H9 (cell line): ENCODE measurements at regions not wholly inside any gene's neighbourhood (a gene's known extent, or its start where the extent isn't known, plus 50 kb on each side); places are given as distances from the start of the nearest gene placed in this dataset.

Experiments
- DNase-seq: peaks from one replicate; pipeline ENCODE4 v3.0.0-alpha.2; 2017
- H2AFZ ChIP-seq: one replicate; pipeline ENCODE4 v1.6.1; 2013; ENCODE audit warnings: mild to moderate bottlenecking, low read length, control low read depth, moderate library complexity
- H2AK5ac ChIP-seq: 2 replicates; pipeline ENCODE4 v1.6.1; 2013; ENCODE audit warnings: low read length, control low read depth, mixed read lengths; ENCODE audit not compliant: insufficient read length
- H2BK120ac ChIP-seq: one replicate; pipeline ENCODE4 v1.6.1; 2013; ENCODE audit warnings: low read depth, mild to moderate bottlenecking, low read length, control low read depth, inconsistent platforms; ENCODE audit not compliant: poor library complexity, severe bottlenecking
- H2BK12ac ChIP-seq: 2 replicates; pipeline ENCODE4 v1.6.1; 2013; ENCODE audit warnings: low read length, control low read depth, mixed read lengths, low read depth; ENCODE audit not compliant: insufficient read length
- H2BK15ac ChIP-seq: 2 replicates; pipeline ENCODE4 v1.6.1; 2013; ENCODE audit warnings: low read depth, low read length, control low read depth
- H2BK20ac ChIP-seq: one replicate; pipeline ENCODE4 v1.6.1; 2013; ENCODE audit warnings: low read depth, mild to moderate bottlenecking, low read length, control low read depth, inconsistent platforms; ENCODE audit not compliant: poor library complexity, severe bottlenecking
- H2BK5ac ChIP-seq: 2 replicates; pipeline ENCODE4 v1.6.1; 2013; ENCODE audit warnings: low read length, control low read depth, mixed read lengths; ENCODE audit not compliant: insufficient read length
- H3K14ac ChIP-seq: 2 replicates; pipeline ENCODE4 v1.6.1; 2013; ENCODE audit warnings: low read length, control low read depth; ENCODE audit not compliant: insufficient read depth
- H3K18ac ChIP-seq: 2 replicates; pipeline ENCODE4 v1.6.1; 2013; ENCODE audit warnings: low read depth, mild to moderate bottlenecking, mixed read lengths, low read length, control low read depth; ENCODE audit not compliant: insufficient read length
- H3K23ac ChIP-seq: 2 replicates; pipeline ENCODE4 v1.6.1; 2013; ENCODE audit warnings: low read length, control low read depth, mixed read lengths, low read depth; ENCODE audit not compliant: insufficient read length
- H3K23me2 ChIP-seq: 2 replicates; pipeline ENCODE4 v1.6.1; 2013; ENCODE audit warnings: low read depth, mild to moderate bottlenecking, mixed read lengths, low read length, control low read depth; ENCODE audit not compliant: insufficient read length, poor library complexity, severe bottlenecking
- H3K27ac ChIP-seq: 2 replicates; pipeline ENCODE4 v1.5.1; 2013; ENCODE audit warnings: low read length, control low read depth, mixed read lengths, low read depth; ENCODE audit not compliant: insufficient read length
- H3K27me3 ChIP-seq: 2 replicates; pipeline ENCODE4 v1.6.1; 2013; ENCODE audit warnings: low read length, control low read depth, inconsistent platforms; ENCODE audit not compliant: insufficient read depth
- H3K4ac ChIP-seq: 2 replicates; pipeline ENCODE4 v1.6.1; 2013; ENCODE audit warnings: low read depth, mild to moderate bottlenecking, control low read depth, inconsistent platforms, low read length, moderate library complexity
- H3K4me1 ChIP-seq: 2 replicates; pipeline ENCODE4 v1.6.1; 2013; ENCODE audit warnings: low read length, control low read depth, inconsistent platforms; ENCODE audit not compliant: insufficient read depth
- H3K4me2 ChIP-seq: 2 replicates; pipeline ENCODE4 v1.6.1; 2013; ENCODE audit warnings: low read length, control low read depth, mixed read lengths; ENCODE audit not compliant: insufficient read length, insufficient read depth
- H3K56ac ChIP-seq: 2 replicates; pipeline ENCODE4 v1.6.1; 2013; ENCODE audit warnings: low read depth, mild to moderate bottlenecking, mixed read lengths, low read length, control low read depth; ENCODE audit not compliant: insufficient read length
- H3K79me1 ChIP-seq: 2 replicates; pipeline ENCODE4 v1.6.1; 2013; ENCODE audit warnings: low read depth, mild to moderate bottlenecking, moderate library complexity, low read length, control low read depth, inconsistent platforms; ENCODE audit not compliant: insufficient read depth, poor library complexity, severe bottlenecking
- H3K79me2 ChIP-seq: 2 replicates; pipeline ENCODE4 v1.6.1; 2013; ENCODE audit warnings: low read length, control low read depth, inconsistent platforms; ENCODE audit not compliant: insufficient read depth
- H3K9ac ChIP-seq: 2 replicates; pipeline ENCODE4 v1.6.1; 2013; ENCODE audit warnings: low read length, control low read depth, mixed read lengths; ENCODE audit not compliant: insufficient read length; ENCODE audit errors: extremely low read depth
- H3K9me3 ChIP-seq: one replicate; pipeline ENCODE4 v1.6.1; 2013; ENCODE audit warnings: low read depth, low read length, inconsistent platforms; ENCODE audit not compliant: control insufficient read depth
- H3T11ph ChIP-seq: one replicate; pipeline ENCODE4 v1.6.1; 2013; ENCODE audit warnings: mild to moderate bottlenecking, low read length, control low read depth, inconsistent platforms
- H4K20me1 ChIP-seq: one replicate; pipeline ENCODE4 v1.6.1; 2013; ENCODE audit not compliant: control insufficient read depth, insufficient read length, insufficient read depth
- H4K5ac ChIP-seq: 2 replicates; pipeline ENCODE4 v1.6.1; 2013; ENCODE audit warnings: low read depth, mild to moderate bottlenecking, mixed read lengths, low read length, control low read depth; ENCODE audit not compliant: insufficient read length
- H4K8ac ChIP-seq: replicated peaks from 2 replicates; pipeline ENCODE4 v1.6.1; 2013; ENCODE audit warnings: low read length, control low read depth, mixed read lengths, low read depth; ENCODE audit not compliant: insufficient read length
- H4K91ac ChIP-seq: 2 replicates; pipeline ENCODE4 v1.6.1; 2013; ENCODE audit warnings: low read depth, mild to moderate bottlenecking, moderate library complexity, mixed read lengths, low read length, control low read depth; ENCODE audit not compliant: insufficient read length
- H3K27ac Mint-ChIP-seq, 3 experiments: 2 replicates in 2 of 3; 3 replicates in 1 of 3; pipeline ENCODE4 v1.8.0; 2020 to 2021; ENCODE audit warnings: mixed read lengths in 3 of 3, mild to moderate bottlenecking in 1 of 3, moderate library complexity in 1 of 3
- H3K27me3 Mint-ChIP-seq: 2 replicates; pipeline ENCODE4 v1.8.0; 2021; ENCODE audit warnings: low read depth, mild to moderate bottlenecking, moderate library complexity, mixed read lengths
- H3K36me3 Mint-ChIP-seq, 3 experiments: 2 replicates in 2 of 3; 3 replicates in 1 of 3; pipeline ENCODE4 v1.8.0; 2020 to 2021; ENCODE audit warnings: low read depth in 3 of 3, mixed read lengths in 3 of 3; ENCODE audit not compliant: insufficient read depth in 1 of 3
- H3K4me1 Mint-ChIP-seq, 2 experiments: 2 replicates each; pipeline ENCODE4 v1.8.0; 2020; ENCODE audit warnings: mixed read lengths in 2 of 2
- H3K4me3 Mint-ChIP-seq, 2 experiments: 2 replicates in 1 of 2; 3 replicates in 1 of 2; pipeline ENCODE4 v1.8.0; 2020 to 2021; ENCODE audit warnings: mild to moderate bottlenecking in 2 of 2, mixed read lengths in 2 of 2, moderate library complexity in 1 of 2
- H3K9me3 Mint-ChIP-seq, 2 experiments: 2 replicates in 1 of 2; 3 replicates in 1 of 2; pipeline ENCODE4 v1.8.0; 2020; ENCODE audit warnings: mild to moderate bottlenecking in 2 of 2, mixed read lengths in 2 of 2, moderate library complexity in 1 of 2
- WGBS: extraction: QIAGEN DNeasy Blood & Tissue Kit; methylation state at CpG from one replicate; pipeline ENCODE4 v1.1.7; 2013; ENCODE audit warnings: missing lambda C conversion rate, low lambda C conversion rate, mixed read lengths; ENCODE audit not compliant: insufficient read length; ENCODE audit errors: extremely low coverage; 5-methylcytosine and 5-hydroxymethylcytosine counted together
- TF ChIP-seq, protein P1 (sequence below): fragments of 200-600 bp; sonication (generic); conservative IDR thresholded peaks from 3 replicates; pipeline ENCODE4 v1.8.0; 2021; ENCODE audit warnings: antibody characterized with exemption, mild to moderate bottlenecking

DNA sequence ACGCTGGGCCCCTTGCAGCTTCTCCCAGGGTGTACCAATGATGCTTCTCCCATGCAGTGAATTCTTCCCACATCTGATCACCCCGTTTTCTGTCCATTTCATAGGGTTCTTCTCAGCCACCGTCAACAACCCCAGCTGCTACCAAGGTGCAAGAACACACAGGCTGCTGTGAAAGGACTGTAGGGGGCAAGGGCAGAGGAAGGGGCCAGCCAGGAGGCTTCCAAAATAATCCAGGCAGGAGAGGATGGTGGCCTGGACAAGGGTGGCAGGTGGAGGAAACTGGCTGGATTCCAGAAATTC, 113.3 kb upstream of the WNT4 start:
- no peak overlapping the region for H3K27ac Mint-ChIP-seq
- no peaks in the 10 kb centered on the region for H4K20me1 ChIP-seq
- no peak overlapping the region for H3K9ac ChIP-seq
- H4K5ac ChIP-seq: no peak overlapping the region
- no peaks in the 10 kb centered on the region for H3K36me3 Mint-ChIP-seq
- TF ChIP-seq, protein P1, sequence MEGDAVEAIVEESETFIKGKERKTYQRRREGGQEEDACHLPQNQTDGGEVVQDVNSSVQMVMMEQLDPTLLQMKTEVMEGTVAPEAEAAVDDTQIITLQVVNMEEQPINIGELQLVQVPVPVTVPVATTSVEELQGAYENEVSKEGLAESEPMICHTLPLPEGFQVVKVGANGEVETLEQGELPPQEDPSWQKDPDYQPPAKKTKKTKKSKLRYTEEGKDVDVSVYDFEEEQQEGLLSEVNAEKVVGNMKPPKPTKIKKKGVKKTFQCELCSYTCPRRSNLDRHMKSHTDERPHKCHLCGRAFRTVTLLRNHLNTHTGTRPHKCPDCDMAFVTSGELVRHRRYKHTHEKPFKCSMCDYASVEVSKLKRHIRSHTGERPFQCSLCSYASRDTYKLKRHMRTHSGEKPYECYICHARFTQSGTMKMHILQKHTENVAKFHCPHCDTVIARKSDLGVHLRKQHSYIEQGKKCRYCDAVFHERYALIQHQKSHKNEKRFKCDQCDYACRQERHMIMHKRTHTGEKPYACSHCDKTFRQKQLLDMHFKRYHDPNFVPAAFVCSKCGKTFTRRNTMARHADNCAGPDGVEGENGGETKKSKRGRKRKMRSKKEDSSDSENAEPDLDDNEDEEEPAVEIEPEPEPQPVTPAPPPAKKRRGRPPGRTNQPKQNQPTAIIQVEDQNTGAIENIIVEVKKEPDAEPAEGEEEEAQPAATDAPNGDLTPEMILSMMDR: no peak
- H3K14ac ChIP-seq: no peak overlapping the region
- no peak overlapping the region for H3K4me2 ChIP-seq
- no peak overlapping the region for H2BK20ac ChIP-seq
- peaks cover 3% of the 10 kb centered on the region for H3K27me3 Mint-ChIP-seq
- no peak overlapping the region for H3T11ph ChIP-seq
- no peaks in the 10 kb centered on the region for H3K23me2 ChIP-seq
- no peak overlapping the region for H3K56ac ChIP-seq
- H3K9me3 Mint-ChIP-seq: no peaks in the 10 kb centered on the region
- H2BK5ac ChIP-seq: no peak overlapping the region
- no peak overlapping the region for H3K4me3 Mint-ChIP-seq
- H2BK15ac ChIP-seq: no peak overlapping the region
- no peaks in the 10 kb centered on the region for H3K27me3 ChIP-seq
- no peak overlapping the region for H4K8ac ChIP-seq
- no peaks in the 10 kb centered on the region for H3K79me1 ChIP-seq
- H3K23ac ChIP-seq: no peak overlapping the region
- H2AFZ ChIP-seq: no peak overlapping the region
- no peak for DNase-seq
- H2BK12ac ChIP-seq: no peak overlapping the region
- H3K9me3 ChIP-seq: no peaks in the 10 kb centered on the region
- H2BK120ac ChIP-seq: no peak overlapping the region
- no peaks in the 10 kb centered on the region for H3K79me2 ChIP-seq
- no peak overlapping the region for H3K27ac ChIP-seq
- no CpG with 5 or more reads among the region's 3 CpGs for WGBS
- H2AK5ac ChIP-seq: no peak overlapping the region
- peaks cover 36 to 70% of the 10 kb centered on the region in 2 experiments for H3K4me1 Mint-ChIP-seq
- 0 out of 2 replicates have a peak, but pooled peaks cover 3% of the 10 kb centered on the region for H3K4me1 ChIP-seq
- H3K4ac ChIP-seq: no peak overlapping the region
- no peak overlapping the region for H3K18ac ChIP-seq
- no peak overlapping the region for H4K91ac ChIP-seq
